MCF 10A (cell line): ENCODE measurements at regions not wholly inside any gene's neighbourhood (a gene's known extent, or its start where the extent isn't known, plus 50 kb on each side); places are given as distances from the start of the nearest gene placed in this dataset.

Source experiments
- BruUV-seq: library from RNA; stranded (reverse); fragments of 400-500 nt; replicated peaks from 2 replicates; lab custom pipeline; 2021; lab: Mats Ljungman, UMichigan
- CTCF ChIA-PET: fragments of 300-600 bp; sonication (Branson Sonifier 250); formaldehyde crosslinking; extraction: SDS; loops from one replicate; lab custom pipeline; 2021; ENCODE audit warnings: antibody characterized with exemption, inconsistent platforms; lab: Yijun Ruan, JAX
- POLR2A ChIA-PET: fragments of 300-600, 350-650 bp; sonication (Branson Sonifier 250); formaldehyde crosslinking; extraction: SDS; loops from one replicate; lab custom pipeline; 2020; ENCODE audit warnings: antibody characterized with exemption, inconsistent platforms; lab: Yijun Ruan, JAX
- DNase-seq: peaks from one replicate; pipeline ENCODE4 v3.0.0-alpha.2; 2018; ENCODE audit not compliant: unreplicated experiment
- H3K27ac Mint-ChIP-seq: one replicate; pipeline ENCODE4 v1.8.0; 2022; ENCODE audit warnings: mild to moderate bottlenecking, low read depth, mixed read lengths; ENCODE audit not compliant: unreplicated experiment
- H3K27me3 Mint-ChIP-seq: one replicate; pipeline ENCODE4 v1.8.0; 2022; ENCODE audit warnings: mixed read lengths; ENCODE audit not compliant: insufficient read depth, unreplicated experiment
- H3K36me3 Mint-ChIP-seq: one replicate; pipeline ENCODE4 v1.8.0; 2022; ENCODE audit warnings: mild to moderate bottlenecking, moderate library complexity, mixed read lengths; ENCODE audit not compliant: insufficient read depth, unreplicated experiment
- H3K4me1 Mint-ChIP-seq: one replicate; pipeline ENCODE4 v1.8.0; 2022; ENCODE audit warnings: mixed read lengths; ENCODE audit not compliant: insufficient read depth, unreplicated experiment
- H3K4me3 Mint-ChIP-seq: one replicate; pipeline ENCODE4 v1.8.0; 2022; ENCODE audit warnings: mild to moderate bottlenecking, moderate library complexity, mixed read lengths; ENCODE audit not compliant: unreplicated experiment
- H3K9me3 Mint-ChIP-seq: one replicate; pipeline ENCODE4 v1.8.0; 2022; ENCODE audit warnings: mixed read lengths; ENCODE audit not compliant: unreplicated experiment
- intact Hi-C: fragments of 100-400 bp; cut with micrococcal nuclease; formaldehyde crosslinking; loops from 2 replicates; pipeline ENCODE4 v1.14.1; 2022
- TF ChIP-seq, protein P1 (sequence below): fragments of 200-600 bp; IDR thresholded peaks from one replicate; pipeline ENCODE4 v1.8.0; 2022; ENCODE audit warnings: antibody characterized with exemption, mild to moderate bottlenecking; ENCODE audit not compliant: unreplicated experiment

DNA sequence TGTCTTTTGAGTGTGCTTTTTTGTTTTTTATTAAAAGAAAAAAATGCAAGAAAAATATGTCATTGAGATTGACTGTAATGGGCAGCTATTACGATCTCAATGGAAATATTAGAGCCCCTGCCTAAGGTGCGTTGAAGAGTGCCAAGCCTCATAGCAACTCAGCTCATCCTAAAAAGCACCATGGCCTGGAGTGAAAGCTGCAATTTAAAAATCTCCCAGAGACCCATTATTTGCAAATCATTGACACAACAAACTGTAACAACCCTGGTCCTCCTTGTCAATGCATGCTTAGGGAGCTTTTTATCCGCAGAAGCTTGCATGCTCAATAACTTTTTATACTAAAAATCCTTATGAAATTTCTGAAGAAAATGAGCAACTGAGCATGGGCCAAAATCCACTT, 954.5 kb downstream of the ADGRL2 start:
- TF ChIP-seq, protein P1, sequence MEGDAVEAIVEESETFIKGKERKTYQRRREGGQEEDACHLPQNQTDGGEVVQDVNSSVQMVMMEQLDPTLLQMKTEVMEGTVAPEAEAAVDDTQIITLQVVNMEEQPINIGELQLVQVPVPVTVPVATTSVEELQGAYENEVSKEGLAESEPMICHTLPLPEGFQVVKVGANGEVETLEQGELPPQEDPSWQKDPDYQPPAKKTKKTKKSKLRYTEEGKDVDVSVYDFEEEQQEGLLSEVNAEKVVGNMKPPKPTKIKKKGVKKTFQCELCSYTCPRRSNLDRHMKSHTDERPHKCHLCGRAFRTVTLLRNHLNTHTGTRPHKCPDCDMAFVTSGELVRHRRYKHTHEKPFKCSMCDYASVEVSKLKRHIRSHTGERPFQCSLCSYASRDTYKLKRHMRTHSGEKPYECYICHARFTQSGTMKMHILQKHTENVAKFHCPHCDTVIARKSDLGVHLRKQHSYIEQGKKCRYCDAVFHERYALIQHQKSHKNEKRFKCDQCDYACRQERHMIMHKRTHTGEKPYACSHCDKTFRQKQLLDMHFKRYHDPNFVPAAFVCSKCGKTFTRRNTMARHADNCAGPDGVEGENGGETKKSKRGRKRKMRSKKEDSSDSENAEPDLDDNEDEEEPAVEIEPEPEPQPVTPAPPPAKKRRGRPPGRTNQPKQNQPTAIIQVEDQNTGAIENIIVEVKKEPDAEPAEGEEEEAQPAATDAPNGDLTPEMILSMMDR = no peak
- peaks cover 7% of the 10 kb centered on the region for H3K9me3 Mint-ChIP-seq
- no peak for DNase-seq
- CTCF ChIA-PET = interaction anchor here (0.6 kb wide), 1 partner anchor 67 kb away, joined by 4 read pairs; no protein-coding TSS in a partner anchor
- no peak overlapping the region for H3K4me3 Mint-ChIP-seq
- H3K36me3 Mint-ChIP-seq = no peaks in the 10 kb centered on the region
- BruUV-seq = no TSS peak
- POLR2A ChIA-PET = interaction anchor here (0.6 kb wide), 1 partner anchor 1063 kb away, joined by 5 read pairs; no protein-coding TSS in a partner anchor
- no peaks in the 10 kb centered on the region for H3K27me3 Mint-ChIP-seq
- intact Hi-C loops = no loop called here
- H3K4me1 Mint-ChIP-seq = peaks cover 5% of the 10 kb centered on the region
- H3K27ac Mint-ChIP-seq = no peak overlapping the region

DNA sequence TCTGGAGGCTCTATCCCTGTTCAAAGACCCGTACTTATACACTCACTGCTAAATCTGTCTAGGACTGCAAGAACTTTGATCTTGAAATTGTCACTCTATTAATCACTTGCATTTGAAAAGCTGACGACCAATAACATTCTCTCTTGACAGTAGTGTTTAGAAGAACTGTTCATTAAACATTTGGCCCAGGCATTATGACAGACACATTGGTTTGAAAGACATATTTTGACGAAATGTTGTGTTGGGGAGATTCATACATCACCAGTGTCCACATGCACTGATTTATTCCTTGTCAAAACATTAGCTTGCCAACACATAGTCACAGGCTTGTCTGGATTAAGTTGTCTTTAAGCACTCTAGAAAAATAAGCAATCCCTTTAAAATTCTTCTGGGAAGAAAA, 951.3 kb downstream of the ADGRL2 start:
- TF ChIP-seq, protein P1 = no peak
- ChIA-PET CTCF (no interaction called here), POLR2A (interaction anchor here (0.5 kb wide), 1 partner anchor 878 kb away, joined by 4 read pairs; no protein-coding TSS in a partner anchor)
- intact Hi-C loops = no loop called here
- no peaks in the 10 kb centered on the region for H3K36me3 Mint-ChIP-seq
- no TSS peak for BruUV-seq
- H3K9me3 Mint-ChIP-seq = no peaks in the 10 kb centered on the region
- DNase-seq = no peak
- no peak overlapping the region for H3K27ac Mint-ChIP-seq
- no peak overlapping the region for H3K4me3 Mint-ChIP-seq
- no peaks in the 10 kb centered on the region for H3K4me1 Mint-ChIP-seq
- H3K27me3 Mint-ChIP-seq = no peaks in the 10 kb centered on the region

GRCh38 chr1:82733645-82734044, 932.9 kb downstream of the ADGRL2 start:
- BruUV-seq = no TSS peak
- Mint-ChIP-seq H3K36me3 (no peaks in the 10 kb centered on the region), H3K4me1 (no peaks in the 10 kb centered on the region), H3K27ac (no peak overlapping the region), H3K27me3 (no peaks in the 10 kb centered on the region), H3K4me3 (no peak overlapping the region), H3K9me3 (peaks cover 10% of the 10 kb centered on the region)
- intact Hi-C loops = no loop called here
- CTCF ChIA-PET = no interaction called here
- POLR2A ChIA-PET = no interaction called here
- TF ChIP-seq, protein P1 = no peak
- DNase-seq = no peak

- Mint-ChIP-seq H3K4me3 (no peak overlapping the region), H3K27ac (no peak overlapping the region), H3K4me1 (no peaks in the 10 kb centered on the region), H3K36me3 (no peaks in the 10 kb centered on the region), H3K9me3 (peaks cover 2% of the 10 kb centered on the region), H3K27me3 (no peaks in the 10 kb centered on the region)
- no TSS peak for BruUV-seq
- TF ChIP-seq, protein P1 = no peak
- ChIA-PET CTCF (no interaction called here), POLR2A (no interaction called here)
- DNase-seq = no peak
- intact Hi-C loops = no loop called here
Observed at GRCh38 chr1:82731216-82731615, 930.5 kb downstream of the ADGRL2 start.
